Peyer's patch (tissue), 4 donors: ENCODE measurements at regions not wholly inside any gene's neighbourhood (a gene's known extent, or its start where the extent isn't known, plus 50 kb on each side); places are given as distances from the start of the nearest gene placed in this dataset.

Experiments used
- CTCF ChIP-seq, 6 experiments: fragments of 450-650 bp in 4 of 6; fragments of 200-600 bp in 2 of 6; sonication (generic) in 1 of 6; IDR thresholded peaks; one replicate each; pipeline ENCODE4 v1.5.1; 2017 to 2019; ENCODE audit warnings: antibody characterized with exemption in 6 of 6, mild to moderate bottlenecking in 3 of 6, moderate library complexity in 1 of 6
- POLR2A ChIP-seq, 2 donors: fragments of 450-650 bp; IDR thresholded peaks; one replicate each; pipeline ENCODE4 v1.5.1; 2017; ENCODE audit warnings: antibody characterized with exemption in 2 of 2, mild to moderate bottlenecking in 2 of 2, moderate library complexity in 2 of 2

DNA sequence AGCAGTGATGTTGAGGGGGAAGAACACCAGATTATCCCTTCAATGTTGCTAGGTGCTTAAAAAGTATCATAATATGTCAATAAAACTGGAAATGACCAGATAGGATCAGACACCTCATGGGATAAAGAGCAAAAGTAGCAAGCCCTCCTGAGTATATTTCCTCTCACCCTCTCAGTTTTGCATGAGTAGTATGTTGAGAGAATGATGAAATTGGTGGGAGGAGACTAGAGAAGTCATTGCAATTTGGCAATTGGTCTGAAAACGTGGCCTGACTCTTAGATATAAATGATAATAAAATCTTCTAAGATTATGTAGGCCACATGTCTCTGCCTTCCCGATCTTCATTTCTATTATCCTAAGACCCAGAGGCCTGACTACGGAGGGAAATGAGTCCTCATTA, 151.2 kb upstream of the ARRDC3 start:
- TF ChIP-seq POLR2A (IDR thresholded peaks at IDR 0.05) (no peak), CTCF (IDR thresholded peaks at IDR 0.05) (no peak)
